Activated T-helper 1 cell treated with anti-CD3 and anti-CD28 coated beads, Interleukin-2, amount 50 U/mL, for 16 hours (primary cell): ENCODE measurements at regions not wholly inside any gene's neighbourhood (a gene's known extent, or its start where the extent isn't known, plus 50 kb on each side); places are given as distances from the start of the nearest gene placed in this dataset.
A peak's percentile ranks its signal among the peaks of the same experiment; 100 is the strongest.
"Not testable (repeated sequence)": the region's sequence is repeated elsewhere in the genome, so short reads cannot be mapped to it uniquely, and the experiment has no call there.

Experiments used
- DNase-seq, 2 donors: peaks; one replicate each; pipeline ENCODE4 v3.0.0-alpha.2; 2020; ENCODE audit warnings: low read depth in 1 of 2, low spot score in 1 of 2

- DNase-seq, result no peak
Observed at GRCh38 chr14:21937996-21938395, 264.4 kb upstream of the OR4E1 start.

DNA sequence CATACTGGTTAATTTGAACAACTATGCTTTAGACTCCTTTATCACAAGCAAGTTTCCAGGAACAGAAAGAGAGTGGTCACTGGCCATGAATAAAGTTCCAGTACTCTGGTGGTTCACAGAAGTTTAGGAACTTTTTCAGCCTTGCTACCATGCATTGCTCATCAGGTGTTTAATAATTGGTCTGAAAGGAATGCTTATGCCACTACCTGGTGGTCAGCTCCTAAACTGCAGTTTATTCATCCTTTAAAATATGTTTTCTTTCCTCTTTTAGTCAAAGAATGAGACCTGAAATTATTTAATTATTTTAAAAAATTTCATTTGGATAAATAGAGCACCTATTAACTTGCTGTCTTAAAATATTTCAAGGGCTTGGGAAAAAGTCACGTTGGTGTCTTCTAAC is 260.1 kb upstream of the OR4E1 start:
- no peak for DNase-seq

DNA sequence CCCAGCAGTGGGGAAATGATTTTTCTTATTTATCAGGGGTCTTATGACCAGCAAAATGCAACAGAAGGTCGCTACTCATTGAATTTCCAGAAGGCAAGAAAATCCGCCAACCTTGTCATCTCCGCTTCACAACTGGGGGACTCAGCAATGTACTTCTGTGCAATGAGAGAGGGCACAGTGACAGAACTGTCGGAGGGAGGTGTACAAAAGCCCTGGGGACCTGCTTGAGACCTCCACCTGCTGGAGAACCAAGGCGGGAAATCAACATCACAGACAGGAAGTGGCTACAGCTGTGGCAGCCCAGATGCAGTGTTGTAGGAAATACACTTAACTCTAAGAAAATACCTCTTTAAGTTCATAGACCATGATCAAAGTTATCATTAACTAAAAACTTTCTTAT is 250.9 kb upstream of the OR4E1 start:
- DNase-seq, result peak; percentile 30 to 42

DNA sequence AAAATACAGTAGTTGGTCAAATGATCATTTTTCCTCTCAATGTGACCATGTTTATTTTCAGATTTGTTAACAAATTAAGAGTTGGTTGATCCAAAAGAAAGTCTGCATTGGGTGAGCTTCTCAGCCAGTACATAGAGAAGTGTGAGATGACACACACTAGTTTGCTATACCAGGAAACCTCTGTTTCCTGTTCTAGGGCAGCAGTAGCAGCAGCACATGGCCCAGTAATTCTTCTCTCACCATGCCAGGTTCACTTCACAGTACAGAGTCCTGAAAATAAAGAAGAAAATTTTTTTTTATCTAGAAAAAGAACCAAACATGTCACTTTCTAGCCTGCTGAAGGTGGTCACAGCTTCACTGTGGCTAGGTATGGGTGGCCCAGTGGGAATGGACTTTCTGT is 250.2 kb upstream of the OR4E1 start:
- DNase-seq, result peak in 1 of 2 donors; percentile 12

DNA sequence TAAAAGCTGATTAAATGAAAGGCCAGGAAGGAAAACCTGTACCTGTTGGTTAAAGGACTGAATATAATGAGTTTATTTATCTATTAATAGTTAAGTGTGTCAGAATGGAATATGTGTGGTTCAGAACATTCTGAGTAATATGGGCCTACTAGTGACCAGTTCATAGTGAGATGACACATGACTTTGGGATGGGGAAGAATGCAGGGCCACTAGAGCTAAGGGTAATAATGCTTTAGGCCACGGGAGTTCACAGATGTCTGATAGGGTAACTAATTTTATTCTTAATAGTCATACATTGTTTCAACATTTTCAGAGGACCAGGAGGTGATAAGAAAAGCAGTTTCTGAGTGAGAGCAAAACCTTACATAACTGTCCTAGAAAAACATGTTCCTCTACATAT is 247.8 kb upstream of the OR4E1 start:
- no peak for DNase-seq

- peak in 1 of 2 donors; percentile 11 for DNase-seq
Observed at GRCh38 chr14:21917699-21918436, 244.2 kb upstream of the OR4E1 start.

DNA sequence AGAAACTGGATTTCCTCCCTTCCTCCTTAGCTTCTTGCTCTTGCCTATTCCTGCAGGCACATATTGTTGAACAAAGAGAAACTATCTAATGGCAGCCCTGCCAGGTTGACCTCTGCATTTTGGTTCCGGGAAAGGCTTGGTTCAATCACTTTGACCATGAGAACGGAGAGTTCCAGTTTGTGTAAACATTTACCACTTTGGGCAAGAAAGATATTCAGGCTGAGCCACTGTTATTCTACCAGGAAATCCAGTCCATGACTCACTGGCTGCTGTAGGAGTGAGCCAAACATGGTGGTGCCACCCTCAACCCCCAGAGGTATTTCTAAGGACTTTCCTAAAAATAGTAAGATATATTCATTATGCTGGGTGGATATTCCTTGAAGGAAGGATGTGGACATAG is 242.2 kb upstream of the OR4E1 start:
- no peak for DNase-seq

DNA sequence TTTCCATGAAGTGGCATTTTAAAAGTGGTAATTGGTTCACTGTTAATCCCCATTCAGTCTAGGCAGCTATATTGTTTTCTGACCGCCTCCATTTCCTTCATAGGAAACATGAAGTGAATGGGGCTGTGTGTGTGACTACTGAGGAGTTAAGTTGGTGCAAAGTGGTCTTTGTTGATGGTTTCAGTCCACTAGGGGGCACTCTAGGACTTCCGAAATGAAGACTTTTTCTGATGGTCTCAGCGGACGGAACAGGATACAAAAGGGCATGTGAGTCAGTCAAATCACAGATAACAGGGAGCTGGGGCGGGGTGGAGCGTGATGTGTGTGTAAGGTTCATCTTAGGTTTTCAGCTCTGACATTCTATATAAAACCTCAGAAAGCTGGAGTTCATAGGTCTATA is 240.1 kb upstream of the OR4E1 start:
- DNase-seq, result peak; percentile 28 to 49

DNA sequence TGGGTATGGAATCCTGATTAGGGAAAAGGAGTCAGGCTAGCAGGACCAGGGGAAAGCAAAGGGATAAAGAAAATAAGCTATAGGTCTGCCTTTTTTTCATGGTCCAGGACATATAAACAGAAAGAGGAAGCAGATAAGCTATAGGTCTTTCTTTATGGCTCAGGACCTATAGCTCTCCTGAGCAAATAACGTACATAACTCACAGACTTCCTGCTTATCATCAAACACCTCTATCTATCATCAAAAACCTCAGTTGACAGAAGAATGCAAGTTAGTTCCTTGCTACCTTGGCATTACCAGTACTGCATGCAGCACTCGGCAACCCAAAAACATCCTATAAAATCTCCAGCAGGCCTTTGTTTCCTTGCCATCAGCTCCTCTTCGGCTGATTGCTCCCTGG is 238.7 kb upstream of the OR4E1 start:
- DNase-seq, result no peak

- no peak for DNase-seq
Observed at GRCh38 chr14:21911877-21912276, 238.3 kb upstream of the OR4E1 start.

GRCh38 chr14:21910260-21910659 is 236.6 kb upstream of the OR4E1 start:
- no peak for DNase-seq

DNA sequence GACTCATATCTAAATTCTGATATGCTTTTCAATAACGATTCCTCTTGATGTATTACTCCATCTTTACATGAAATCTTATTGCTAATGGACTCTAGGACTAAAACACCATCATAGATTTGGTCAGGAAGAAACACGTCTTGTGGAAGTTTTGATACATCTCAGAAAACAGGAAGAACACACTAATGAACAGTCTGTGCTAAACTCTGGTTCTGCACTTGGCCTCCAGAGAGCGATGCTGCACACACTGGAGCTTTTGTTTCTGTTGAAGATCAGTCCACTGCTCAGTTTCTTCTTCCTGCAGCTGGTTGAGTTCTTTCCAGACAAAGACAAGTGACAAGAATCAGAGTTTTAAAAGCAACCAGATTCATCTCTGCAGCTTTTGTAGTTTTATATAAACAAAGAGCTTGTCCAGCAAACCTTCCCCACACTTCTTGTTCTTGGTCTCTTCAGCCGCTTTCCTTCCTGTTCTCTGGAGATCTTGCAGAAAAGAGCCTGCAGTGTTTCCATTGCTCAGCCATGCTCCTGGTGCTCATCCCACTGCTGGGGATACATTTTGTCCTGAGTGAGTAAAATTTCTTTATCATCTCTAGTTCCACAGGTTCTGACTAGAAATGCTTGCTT is 229.1 kb upstream of the OR4E1 start:
- no peak for DNase-seq

DNA sequence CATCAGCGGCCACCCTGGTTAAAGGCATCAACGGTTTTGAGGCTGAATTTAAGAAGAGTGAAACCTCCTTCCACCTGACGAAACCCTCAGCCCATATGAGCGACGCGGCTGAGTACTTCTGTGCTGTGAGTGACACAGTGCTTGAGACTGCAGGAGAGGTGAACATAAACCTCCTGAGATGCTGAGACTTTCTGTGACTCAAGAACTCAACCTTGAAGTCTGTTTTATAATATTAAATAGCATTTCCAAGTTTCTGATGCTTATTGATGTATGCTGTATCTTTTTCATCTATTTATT is 221.2 kb upstream of the OR4E1 start:
- DNase-seq, result not testable (repeated sequence)

DNA sequence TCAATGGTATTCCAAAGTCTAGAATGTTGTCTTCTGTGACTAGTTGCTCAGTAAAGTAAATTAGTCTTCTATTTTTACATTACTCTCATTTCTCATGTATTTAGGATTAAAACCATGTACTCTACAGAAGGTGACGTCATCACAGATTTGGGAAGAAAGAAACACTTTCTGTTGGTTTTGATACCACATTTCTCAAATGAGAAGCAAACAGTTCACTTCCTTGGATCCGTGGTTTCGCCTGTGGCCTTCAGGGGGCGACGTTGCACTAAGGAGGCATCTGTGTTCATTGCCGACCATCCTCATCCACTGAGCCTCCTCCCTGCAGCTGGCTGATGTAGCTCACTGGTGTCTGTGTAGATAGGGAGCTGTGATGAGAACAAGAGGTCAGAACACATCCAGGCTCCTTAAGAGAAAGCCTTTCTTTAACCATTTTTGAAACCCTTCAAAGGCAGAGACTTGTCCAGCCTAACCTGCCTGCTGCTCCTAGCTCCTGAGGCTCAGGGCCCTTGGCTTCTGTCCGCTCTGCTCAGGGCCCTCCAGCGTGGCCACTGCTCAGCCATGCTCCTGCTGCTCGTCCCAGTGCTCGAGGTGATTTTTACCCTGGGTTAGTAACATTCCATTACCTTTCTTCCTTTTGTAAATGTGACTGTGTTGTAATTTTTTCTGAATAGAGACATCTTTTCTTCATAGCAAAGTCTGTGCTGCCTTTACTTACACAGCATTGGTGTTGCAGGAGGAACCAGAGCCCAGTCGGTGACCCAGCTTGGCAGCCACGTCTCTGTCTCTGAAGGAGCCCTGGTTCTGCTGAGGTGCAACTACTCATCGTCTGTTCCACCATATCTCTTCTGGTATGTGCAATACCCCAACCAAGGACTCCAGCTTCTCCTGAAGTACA is 220.6 kb upstream of the OR4E1 start:
- DNase-seq, result peak; percentile 15

DNA sequence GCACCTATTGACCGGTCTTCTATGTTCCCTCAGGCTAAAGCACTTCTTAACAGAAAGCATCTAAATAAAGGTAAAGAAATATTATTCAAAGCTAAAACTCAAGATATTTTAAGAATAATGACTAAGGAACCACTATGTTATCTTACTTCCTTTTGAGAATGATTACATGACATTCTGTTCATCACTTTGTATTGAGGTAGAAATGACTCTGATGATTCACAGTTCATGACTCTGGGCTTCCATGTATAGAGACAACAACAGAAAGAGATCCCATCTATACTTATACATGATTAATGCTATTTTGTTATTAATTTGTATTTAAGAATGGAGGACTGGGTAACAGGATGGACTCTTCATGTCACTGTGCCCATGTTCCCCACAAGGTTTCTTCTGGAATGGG is 218.3 kb upstream of the OR4E1 start:
- no peak for DNase-seq

GRCh38 chr14:21884995-21885394 is 211.4 kb upstream of the OR4E1 start:
- no peak for DNase-seq

DNA sequence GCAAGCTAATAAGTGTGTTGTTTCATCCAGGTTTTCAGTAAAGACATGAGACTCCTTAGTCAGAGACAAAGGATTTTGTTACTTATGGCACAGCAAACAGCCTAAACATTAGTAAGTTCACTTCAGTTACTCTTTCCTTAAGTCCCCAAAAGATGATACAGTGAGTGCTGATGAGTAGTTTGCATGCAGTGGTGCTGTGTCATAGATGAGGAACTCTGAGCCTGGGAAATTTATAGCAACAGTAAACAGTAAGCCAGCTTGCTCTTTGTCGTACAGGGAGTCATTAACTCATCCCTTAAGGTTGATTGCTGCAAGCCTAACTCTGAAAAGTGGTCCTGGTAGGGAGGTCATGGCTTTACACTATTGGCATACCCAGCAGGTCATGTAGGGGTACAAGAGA is 208.6 kb upstream of the OR4E1 start:
- no peak for DNase-seq

DNA sequence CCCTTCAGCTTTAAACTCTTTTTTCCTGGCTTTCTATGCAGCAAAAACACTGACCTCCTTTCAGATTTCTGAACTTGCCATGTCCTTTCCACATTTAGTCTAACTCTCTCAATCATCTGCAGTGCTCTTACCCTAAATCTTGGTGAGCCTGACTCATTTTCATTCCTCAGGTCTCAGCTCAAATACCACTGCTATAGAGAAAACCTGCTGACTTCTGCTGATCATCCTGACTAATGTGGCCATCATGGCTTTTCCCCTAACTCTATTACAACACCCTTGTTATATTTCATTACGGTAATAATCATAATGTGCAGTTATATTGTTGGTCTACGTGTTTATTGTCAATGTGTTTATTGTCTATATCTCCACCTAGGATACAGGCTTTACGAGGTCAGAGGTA is 207.3 kb upstream of the OR4E1 start:
- no peak for DNase-seq

DNA sequence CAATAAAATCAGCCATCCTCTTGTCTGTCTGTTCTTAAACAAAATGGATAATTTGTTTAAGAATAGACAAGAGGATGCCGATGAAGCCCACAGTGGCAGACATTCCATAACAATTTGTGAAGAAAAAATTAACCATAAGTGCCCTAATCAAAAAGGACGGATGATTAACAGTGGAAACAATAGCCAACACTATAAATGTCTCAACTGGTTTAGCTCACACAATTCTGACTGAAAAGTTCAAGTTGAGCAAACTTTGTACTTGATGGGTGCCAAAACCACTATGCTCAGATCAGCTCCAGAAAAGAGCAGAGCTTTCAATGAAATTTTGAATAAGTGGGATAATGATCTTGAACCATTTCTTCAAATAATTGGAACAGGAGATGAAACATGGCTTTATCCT is 202.2 kb upstream of the OR4E1 start:
- no peak for DNase-seq

GRCh38 chr14:21874946-21875345 is 201.3 kb upstream of the OR4E1 start:
- DNase-seq, result no peak

GRCh38 chr14:21874167-21874566 is 200.5 kb upstream of the OR4E1 start:
- no peak for DNase-seq

GRCh38 chr14:21868442-21869046 is 194.9 kb upstream of the OR4E1 start:
- DNase-seq, result peak; percentile 45 to 53
